Putamen (tissue), 1 donor: ENCODE measurements at regions not wholly inside any gene's neighbourhood (a gene's known extent, or its start where the extent isn't known, plus 50 kb on each side); places are given as distances from the start of the nearest gene placed in this dataset.

ENCODE experiments used
- DNase-seq: peaks from one replicate; pipeline ENCODE4 v3.0.0-alpha.2; 2016; ENCODE audit warnings: low spot score

- DNase-seq = peak; percentile 74
These were observed 569.1 kb downstream of the INHBA start for GRCh38 chr7:41133690-41134299.

DNA sequence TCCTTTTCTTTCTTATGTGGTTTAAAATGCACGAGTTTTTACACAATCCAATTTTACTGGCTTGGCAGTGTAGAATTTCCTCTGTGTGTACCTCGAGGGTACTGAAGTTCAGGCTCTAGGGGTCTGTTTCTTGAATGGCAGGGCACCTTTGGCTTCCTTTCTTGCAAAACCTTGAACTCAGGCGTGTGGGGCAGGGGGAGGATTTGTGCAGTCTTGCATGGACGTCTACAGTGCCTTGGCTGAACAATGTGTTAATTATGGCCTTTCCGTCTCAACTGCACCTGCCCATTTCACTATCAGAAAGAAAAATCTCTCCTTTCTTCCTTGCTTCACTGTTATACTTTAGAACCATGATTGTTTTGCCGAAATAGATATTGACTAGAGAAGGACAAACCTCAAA, 570.9 kb downstream of the INHBA start:
- DNase-seq = no peak

GRCh38 chr7:41130561-41131236, 572.2 kb downstream of the INHBA start:
- DNase-seq = no peak

DNA sequence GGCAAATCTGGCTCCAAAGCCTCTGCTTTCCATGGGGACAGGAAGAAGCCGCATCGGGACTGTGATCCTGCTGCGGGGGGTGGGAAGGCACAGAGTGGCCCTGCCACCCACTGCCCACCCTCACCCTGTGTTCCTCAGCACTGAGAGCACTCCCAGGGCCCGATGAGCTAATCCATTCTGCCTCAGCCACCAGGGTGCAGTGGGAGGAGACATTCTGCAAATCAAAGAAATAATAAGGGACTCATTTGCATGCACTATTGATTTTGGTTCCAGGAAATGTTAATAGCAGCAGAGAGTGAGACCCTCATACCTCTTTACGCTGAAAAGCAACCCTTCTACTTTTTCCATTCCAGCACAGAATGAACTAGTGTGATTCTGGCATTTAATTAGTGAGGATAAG, 572.8 kb downstream of the INHBA start:
- DNase-seq = no peak

DNA sequence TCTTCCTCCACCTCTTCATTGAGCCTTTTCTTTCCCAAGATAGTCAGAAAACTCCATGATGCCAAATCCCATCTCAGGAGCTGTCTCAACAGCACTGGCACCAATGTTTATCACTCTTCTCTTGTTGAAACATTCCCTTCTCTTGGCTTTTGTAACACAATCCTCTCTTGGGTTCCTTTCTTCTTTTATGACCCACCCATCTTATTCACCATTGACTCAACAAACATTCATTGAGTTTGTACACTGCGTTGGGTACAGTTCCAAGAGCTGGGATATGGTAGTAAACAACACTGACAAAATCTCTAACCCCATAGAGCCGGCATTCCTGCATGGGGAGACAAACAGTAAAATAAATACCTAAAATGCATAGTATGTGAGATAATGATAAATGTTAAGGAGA, 577.5 kb downstream of the INHBA start:
- no peak for DNase-seq

- no peak for DNase-seq
These were observed 580.5 kb downstream of the INHBA start for GRCh38 chr7:41122256-41122987.

GRCh38 chr7:41121228-41121627, 581.7 kb downstream of the INHBA start:
- DNase-seq = no peak

- no peak for DNase-seq
These were observed 584.4 kb downstream of the INHBA start for GRCh38 chr7:41118486-41118885.

DNA sequence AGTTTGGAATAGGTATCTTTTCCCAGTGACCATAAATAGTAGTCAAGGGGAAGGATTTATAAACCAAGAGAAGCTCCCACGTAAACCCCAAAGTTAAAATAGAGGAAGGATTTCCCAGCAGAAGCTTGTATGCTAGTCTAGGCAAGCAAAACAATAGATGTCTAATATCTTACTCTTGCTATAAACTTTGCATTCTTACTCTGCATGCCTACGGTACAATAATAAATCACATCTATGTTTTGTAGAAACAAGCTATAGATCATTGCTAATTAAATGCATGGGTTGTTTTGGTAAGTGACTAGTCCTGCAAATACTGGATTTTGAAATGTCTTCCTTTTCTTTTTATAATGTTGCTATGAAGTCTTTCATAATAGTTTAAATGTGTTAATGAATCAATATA, 585.5 kb downstream of the INHBA start:
- no peak for DNase-seq

- no peak for DNase-seq
These were observed 586.1 kb downstream of the INHBA start for GRCh38 chr7:41116817-41117216.

GRCh38 chr7:41116337-41116736, 586.6 kb downstream of the INHBA start:
- no peak for DNase-seq

- no peak for DNase-seq
These were observed 588.2 kb downstream of the INHBA start for GRCh38 chr7:41114691-41115090.

DNA sequence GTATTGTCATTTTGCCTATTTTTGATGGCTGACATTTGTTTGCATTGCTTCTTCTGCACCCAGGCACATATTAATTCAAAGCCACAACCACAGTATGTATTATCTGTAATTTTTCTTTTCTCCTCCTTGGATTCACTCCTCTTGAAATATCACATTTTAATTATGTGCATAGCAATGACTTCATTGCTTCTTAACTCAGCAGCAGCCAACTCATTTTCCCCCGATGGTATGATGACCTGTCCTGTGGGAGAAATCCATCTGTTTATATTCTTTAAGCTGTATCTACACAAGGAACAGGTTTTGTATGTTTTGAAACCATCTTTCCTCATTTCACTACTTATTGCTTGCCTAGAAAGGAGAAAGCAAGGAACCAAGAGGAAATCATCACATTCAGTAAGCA, 588.8 kb downstream of the INHBA start:
- no peak for DNase-seq

- DNase-seq = no peak
These were observed 589.2 kb downstream of the INHBA start for GRCh38 chr7:41113719-41114118.

GRCh38 chr7:41110186-41110585, 592.7 kb downstream of the INHBA start:
- DNase-seq = no peak

DNA sequence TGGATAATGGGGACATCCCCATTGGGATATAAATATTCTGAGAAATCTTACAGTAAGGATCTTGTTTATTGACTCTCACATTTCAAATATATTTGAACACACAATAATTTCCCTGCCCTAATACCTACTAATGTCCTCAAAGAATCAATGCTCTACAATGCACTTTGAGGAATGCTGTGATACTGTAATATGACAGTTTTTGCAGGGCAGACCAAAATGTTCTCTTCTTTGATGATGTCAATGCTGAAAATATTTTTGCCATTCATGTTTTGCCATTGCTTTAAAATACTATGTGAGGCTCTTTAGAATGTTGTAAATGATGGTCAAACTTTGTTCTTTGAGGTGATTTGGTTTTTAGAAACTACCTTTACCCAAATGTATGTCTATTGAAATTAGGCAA, 594.1 kb downstream of the INHBA start:
- no peak for DNase-seq

- DNase-seq = no peak
These were observed 594.9 kb downstream of the INHBA start for GRCh38 chr7:41107938-41108448.

DNA sequence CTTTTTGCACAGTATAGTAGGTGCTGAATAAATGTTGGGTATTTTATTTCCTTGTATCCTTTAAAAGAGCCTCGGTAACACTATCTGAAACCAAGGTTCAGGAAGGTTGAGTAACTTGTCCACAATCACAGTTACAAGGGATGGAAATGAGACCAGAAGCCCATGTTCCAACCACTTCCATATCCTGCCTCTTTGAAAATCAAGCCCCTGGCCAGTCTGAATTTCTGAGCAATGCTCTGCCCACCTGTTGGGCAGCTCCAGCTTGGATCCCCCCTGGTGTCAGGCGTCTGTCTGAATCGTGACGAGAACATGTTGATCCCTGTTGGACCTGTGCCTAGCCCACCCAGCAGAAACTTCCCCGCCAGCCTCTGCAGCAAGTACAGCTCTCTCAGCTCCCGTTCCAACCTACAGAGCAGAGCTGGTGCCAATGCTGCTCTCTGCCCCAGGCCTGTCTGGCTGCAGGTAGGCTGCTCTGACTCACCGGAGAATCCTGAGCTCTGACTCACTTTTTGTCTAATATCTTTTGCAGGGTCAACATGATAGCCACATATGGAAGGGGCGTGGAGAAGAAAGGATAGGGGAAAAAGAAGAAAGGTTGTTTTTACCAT, 595.5 kb downstream of the INHBA start:
- no peak for DNase-seq

- DNase-seq = no peak
These were observed 598.3 kb downstream of the INHBA start for GRCh38 chr7:41104631-41105030.

DNA sequence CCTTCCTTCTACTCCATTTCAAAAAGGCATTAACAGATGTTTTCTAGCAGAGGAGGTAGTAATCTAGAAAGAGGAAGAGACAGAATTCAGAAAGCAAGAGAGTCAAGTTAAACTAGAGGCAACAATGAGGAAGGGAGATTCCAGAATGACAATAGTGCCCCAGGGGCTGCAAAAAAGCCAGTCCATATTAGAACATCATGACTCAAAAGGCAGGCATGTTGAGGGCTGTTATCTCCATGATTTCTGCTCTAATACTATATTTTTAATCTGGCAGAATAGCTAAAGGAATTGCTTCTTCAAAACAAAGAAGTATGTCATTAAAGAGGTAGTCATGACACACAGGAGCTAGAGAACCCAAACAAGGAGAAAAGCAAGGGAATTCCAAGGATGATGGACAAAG, 599.6 kb downstream of the INHBA start:
- DNase-seq = no peak

DNA sequence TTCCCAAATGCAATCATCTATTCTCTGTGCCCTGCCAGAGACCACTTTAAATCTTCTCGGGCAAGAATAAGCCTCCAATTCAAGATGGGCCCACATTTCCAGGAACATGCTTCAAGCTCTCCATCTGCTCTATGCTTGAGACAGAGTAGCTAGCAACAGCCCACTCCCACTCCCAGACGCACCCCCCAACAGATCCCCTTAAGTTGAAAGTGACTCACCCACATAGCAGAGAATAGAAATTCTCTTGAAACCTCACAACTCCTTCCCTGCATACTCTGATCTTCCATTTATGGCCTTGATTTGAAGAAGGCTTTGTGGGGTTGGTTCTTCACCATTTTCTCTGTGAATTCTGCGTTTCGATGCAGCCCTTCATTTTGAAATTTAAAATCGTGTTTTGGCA, 604.0 kb downstream of the INHBA start:
- no peak for DNase-seq

GRCh38 chr7:41098402-41098801, 604.5 kb downstream of the INHBA start:
- no peak for DNase-seq

DNA sequence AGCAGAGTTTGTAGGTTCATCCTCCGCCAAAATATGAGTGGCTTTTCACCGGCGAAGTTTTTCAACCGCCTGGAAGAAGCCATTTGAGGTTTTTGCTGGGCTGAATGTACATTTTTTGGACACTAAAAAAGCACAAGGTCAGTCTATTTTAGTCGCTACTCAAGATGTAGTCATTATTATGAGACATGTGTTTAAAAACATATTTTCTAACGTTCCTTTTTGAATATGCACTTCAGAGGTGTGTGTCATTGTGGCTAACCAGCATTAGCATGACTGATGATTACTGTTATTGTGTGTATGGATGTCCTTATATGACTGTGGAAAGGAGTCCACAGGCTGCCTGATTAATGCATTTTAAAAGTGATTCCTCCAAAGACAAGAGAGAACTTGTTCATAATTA, 605.4 kb downstream of the INHBA start:
- no peak for DNase-seq
